ENCODE measurements at regions not wholly inside any gene's neighbourhood (a gene's known extent, or its start where the extent isn't known, plus 50 kb on each side); places are given as distances from the start of the nearest gene placed in this dataset.
"Not testable (repeated sequence)": the region's sequence is repeated elsewhere in the genome, so short reads cannot be mapped to it uniquely, and the experiment has no call there.

GRCh38 chr6:9335431-9335830, 900.1 kb upstream of the SLC35B3 start:
- Mint-ChIP-seq H3K4me1 (no peaks in the 10 kb centered on the region), H3K9me3 (peaks cover 3% of the 10 kb centered on the region), H3K36me3 (no peaks in the 10 kb centered on the region), H3K27me3 (no peaks in the 10 kb centered on the region), H3K27ac (no peak overlapping the region), H3K4me3 (no peak overlapping the region)
- no peak for DNase-seq
- CTCF ChIA-PET = no interaction called here

- Mint-ChIP-seq H3K4me1 (no peaks in the 10 kb centered on the region), H3K4me3 (no peak overlapping the region), H3K36me3 (no peaks in the 10 kb centered on the region), H3K9me3 (peaks cover 3% of the 10 kb centered on the region), H3K27ac (no peak overlapping the region), H3K27me3 (no peaks in the 10 kb centered on the region)
- CTCF ChIA-PET = no interaction called here
- no peak for DNase-seq
Observed at GRCh38 chr6:9334979-9335378, 899.6 kb upstream of the SLC35B3 start.

GRCh38 chr6:9332241-9332780, 897.0 kb upstream of the SLC35B3 start:
- H3K9me3 Mint-ChIP-seq = peaks cover under 1% of the 10 kb centered on the region
- no peaks in the 10 kb centered on the region for H3K4me1 Mint-ChIP-seq
- CTCF ChIA-PET = no interaction called here
- H3K4me3 Mint-ChIP-seq = no peak overlapping the region
- H3K27ac Mint-ChIP-seq = no peak overlapping the region
- H3K27me3 Mint-ChIP-seq = no peaks in the 10 kb centered on the region
- DNase-seq = no peak
- H3K36me3 Mint-ChIP-seq = no peaks in the 10 kb centered on the region

GRCh38 chr6:9316831-9317230, 881.5 kb upstream of the SLC35B3 start:
- Mint-ChIP-seq H3K27me3 (no peaks in the 10 kb centered on the region), H3K9me3 (peaks cover 2% of the 10 kb centered on the region)

GRCh38 chr6:9315966-9316650, 880.8 kb upstream of the SLC35B3 start:
- Mint-ChIP-seq H3K9me3 (peaks cover 1% of the 10 kb centered on the region), H3K27ac (no peak overlapping the region), H3K36me3 (no peaks in the 10 kb centered on the region), H3K4me3 (no peak overlapping the region), H3K4me1 (no peaks in the 10 kb centered on the region), H3K27me3 (no peaks in the 10 kb centered on the region)
- CTCF ChIA-PET = no interaction called here
- no peak for DNase-seq

More at GRCh38 chr6:9316831-9317230, 881.5 kb upstream of the SLC35B3 start:
- CTCF ChIA-PET = no interaction called here
- Mint-ChIP-seq H3K27ac (no peak overlapping the region), H3K36me3 (no peaks in the 10 kb centered on the region), H3K4me1 (no peaks in the 10 kb centered on the region), H3K4me3 (no peak overlapping the region)
- no peak for DNase-seq

GRCh38 chr6:9308284-9308683, 872.9 kb upstream of the SLC35B3 start:
- Mint-ChIP-seq H3K4me3 (no peak overlapping the region), H3K27ac (no peak overlapping the region), H3K4me1 (no peaks in the 10 kb centered on the region), H3K36me3 (no peaks in the 10 kb centered on the region), H3K27me3 (no peaks in the 10 kb centered on the region), H3K9me3 (peaks cover 7% of the 10 kb centered on the region)
- DNase-seq = no peak
- CTCF ChIA-PET = no interaction called here

GRCh38 chr6:9307786-9308185, 872.4 kb upstream of the SLC35B3 start:
- Mint-ChIP-seq H3K27me3 (no peaks in the 10 kb centered on the region), H3K4me3 (no peak overlapping the region), H3K4me1 (no peaks in the 10 kb centered on the region), H3K36me3 (no peaks in the 10 kb centered on the region), H3K9me3 (peaks cover 7% of the 10 kb centered on the region), H3K27ac (no peak overlapping the region)
- CTCF ChIA-PET = no interaction called here
- DNase-seq = no peak

- CTCF ChIA-PET = no interaction called here
- H3K27ac Mint-ChIP-seq = no peak overlapping the region
- H3K4me1 Mint-ChIP-seq = no peaks in the 10 kb centered on the region
- H3K9me3 Mint-ChIP-seq = peaks cover 7% of the 10 kb centered on the region
- no peaks in the 10 kb centered on the region for H3K27me3 Mint-ChIP-seq
- no peak overlapping the region for H3K4me3 Mint-ChIP-seq
- DNase-seq = no peak
- no peaks in the 10 kb centered on the region for H3K36me3 Mint-ChIP-seq
Observed at GRCh38 chr6:9307187-9307586, 871.8 kb upstream of the SLC35B3 start.

- no peak for DNase-seq
- peaks cover 15% of the 10 kb centered on the region for H3K9me3 Mint-ChIP-seq
- no peaks in the 10 kb centered on the region for H3K36me3 Mint-ChIP-seq
- H3K4me3 Mint-ChIP-seq = no peak overlapping the region
- H3K27ac Mint-ChIP-seq = no peak overlapping the region
- CTCF ChIA-PET = no interaction called here
- no peaks in the 10 kb centered on the region for H3K27me3 Mint-ChIP-seq
- no peaks in the 10 kb centered on the region for H3K4me1 Mint-ChIP-seq
Observed at GRCh38 chr6:9295644-9296043, 860.3 kb upstream of the SLC35B3 start.

- no peak overlapping the region for H3K27ac Mint-ChIP-seq
- DNase-seq = no peak
- CTCF ChIA-PET = no interaction called here
- H3K27me3 Mint-ChIP-seq = no peaks in the 10 kb centered on the region
- H3K4me3 Mint-ChIP-seq = no peak overlapping the region
- H3K4me1 Mint-ChIP-seq = no peaks in the 10 kb centered on the region
- peaks cover 13% of the 10 kb centered on the region for H3K9me3 Mint-ChIP-seq
- no peaks in the 10 kb centered on the region for H3K36me3 Mint-ChIP-seq
Observed at GRCh38 chr6:9292975-9293374, 857.6 kb upstream of the SLC35B3 start.

GRCh38 chr6:9290342-9290741, 855.0 kb upstream of the SLC35B3 start:
- DNase-seq, CTCF ChIA-PET, H3K27ac Mint-ChIP-seq, H3K4me1 Mint-ChIP-seq, H3K36me3 Mint-ChIP-seq, H3K4me3 Mint-ChIP-seq, H3K27me3 Mint-ChIP-seq: not testable (repeated sequence)
- peaks cover 13% of the 10 kb centered on the region for H3K9me3 Mint-ChIP-seq

GRCh38 chr6:9272671-9273070, 837.3 kb upstream of the SLC35B3 start:
- no peaks in the 10 kb centered on the region for H3K4me1 Mint-ChIP-seq
- CTCF ChIA-PET = no interaction called here
- no peaks in the 10 kb centered on the region for H3K27me3 Mint-ChIP-seq
- no peaks in the 10 kb centered on the region for H3K36me3 Mint-ChIP-seq
- H3K27ac Mint-ChIP-seq = no peak overlapping the region
- no peak overlapping the region for H3K4me3 Mint-ChIP-seq
- no peaks in the 10 kb centered on the region for H3K9me3 Mint-ChIP-seq
- DNase-seq = no peak

GRCh38 chr6:9266741-9267140, 831.4 kb upstream of the SLC35B3 start:
- Mint-ChIP-seq H3K36me3 (no peaks in the 10 kb centered on the region), H3K27me3 (no peaks in the 10 kb centered on the region), H3K4me1 (no peaks in the 10 kb centered on the region), H3K9me3 (peaks cover 4% of the 10 kb centered on the region), H3K27ac (no peak overlapping the region), H3K4me3 (no peak overlapping the region)
- CTCF ChIA-PET = no interaction called here
- DNase-seq = no peak

GRCh38 chr6:9257215-9257614, 821.9 kb upstream of the SLC35B3 start:
- CTCF ChIA-PET = no interaction called here
- Mint-ChIP-seq H3K9me3 (peaks cover 13% of the 10 kb centered on the region), H3K27ac (no peak overlapping the region), H3K27me3 (no peaks in the 10 kb centered on the region), H3K4me1 (no peaks in the 10 kb centered on the region), H3K36me3 (no peaks in the 10 kb centered on the region), H3K4me3 (no peak overlapping the region)
- DNase-seq = no peak

- CTCF ChIA-PET = no interaction called here
- Mint-ChIP-seq H3K4me3 (no peak overlapping the region), H3K36me3 (no peaks in the 10 kb centered on the region), H3K27ac (no peak overlapping the region), H3K27me3 (no peaks in the 10 kb centered on the region), H3K9me3 (no peaks in the 10 kb centered on the region), H3K4me1 (no peaks in the 10 kb centered on the region)
- no peak for DNase-seq
Observed at GRCh38 chr6:9254251-9254650, 818.9 kb upstream of the SLC35B3 start.

GRCh38 chr6:9252799-9253198, 817.5 kb upstream of the SLC35B3 start:
- Mint-ChIP-seq H3K9me3 (no peaks in the 10 kb centered on the region), H3K27ac (no peak overlapping the region), H3K36me3 (no peaks in the 10 kb centered on the region), H3K27me3 (no peaks in the 10 kb centered on the region), H3K4me3 (no peak overlapping the region), H3K4me1 (no peaks in the 10 kb centered on the region)
- DNase-seq = no peak
- CTCF ChIA-PET = no interaction called here
